ENCODE measurements at regions not wholly inside any gene's neighbourhood (a gene's known extent, or its start where the extent isn't known, plus 50 kb on each side); places are given as distances from the start of the nearest gene placed in this dataset.

DNA sequence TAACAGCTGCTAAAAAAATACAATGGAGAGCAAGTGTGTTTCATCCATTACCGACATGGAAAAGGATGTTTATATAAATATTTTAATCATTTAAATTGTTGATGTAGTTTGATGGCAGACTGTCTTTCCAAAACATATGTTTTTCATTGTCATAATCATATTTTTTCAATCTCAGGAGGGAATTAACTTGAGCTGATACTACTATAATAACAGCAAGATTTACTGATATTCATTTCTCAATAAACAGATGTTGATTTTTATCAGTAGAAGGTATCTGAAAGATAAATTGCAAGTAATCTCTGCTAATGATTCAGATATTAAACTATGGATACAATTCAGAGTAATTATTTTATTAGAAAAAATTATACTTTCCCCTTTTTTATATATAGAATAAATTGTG, 274.9 kb upstream of the TMEFF2 start:
- Histone ChIP-seq H3K9ac (ENCODE audit: low read depth, low read length, poor library complexity, severe bottlenecking) (no peak overlapping the region), H3K4me3 (ENCODE audit: low read length, poor library complexity, severe bottlenecking) (no peak overlapping the region), H2AFZ (ENCODE audit: low read length) (no peak overlapping the region), H3K4me1 (ENCODE audit: insufficient read depth, low read length, poor library complexity, severe bottlenecking) (no peaks in the 10 kb centered on the region), H3F3A (ENCODE audit: low read depth) (no peaks in the 10 kb centered on the region), H3K9me3 (ENCODE audit: insufficient read depth, low read depth, low read length) (no peaks in the 10 kb centered on the region), H4K20me1 (ENCODE audit: insufficient read depth, low read length, poor library complexity, severe bottlenecking) (no peaks in the 10 kb centered on the region), H3K4me2 (ENCODE audit: low read depth, low read length, poor library complexity, severe bottlenecking) (no peak overlapping the region), H3K9me2 (replicated peaks; ENCODE audit: low read depth, low read length) (no peaks in the 10 kb centered on the region), H3K79me2 (ENCODE audit: insufficient read depth, low read length) (no peaks in the 10 kb centered on the region), H3K27me3 (ENCODE audit: insufficient read depth, low read length, poor library complexity, severe bottlenecking) (no peaks in the 10 kb centered on the region), H3K36me3 (ENCODE audit: insufficient read depth, low read length) (no peaks in the 10 kb centered on the region)
- no peak for TF ChIP-seq EZH2phosphoT487 (IDR thresholded peaks at IDR 0.05; ENCODE audit: borderline replicate concordance)
- no peak for TF ChIP-seq CTCF (conservative IDR thresholded peaks at IDR 0.05; ENCODE audit: low read length)

- H3K4me2 ChIP-seq (ENCODE audit: low read depth, low read length, poor library complexity, severe bottlenecking): no peak overlapping the region
Observed at GRCh38 chr2:192467953-192468660, 273.4 kb upstream of the TMEFF2 start.

GRCh38 chr2:192465141-192465540, 270.4 kb upstream of the TMEFF2 start:
- H3K36me3 ChIP-seq (ENCODE audit: insufficient read depth, low read length): no peaks in the 10 kb centered on the region
- TF ChIP-seq CTCF (conservative IDR thresholded peaks at IDR 0.05; ENCODE audit: low read length): no peak
- no peak for TF ChIP-seq EZH2phosphoT487 (IDR thresholded peaks at IDR 0.05; ENCODE audit: borderline replicate concordance)
- H3K9ac ChIP-seq (ENCODE audit: low read depth, low read length, poor library complexity, severe bottlenecking): no peak overlapping the region
- no peaks in the 10 kb centered on the region for H3K27me3 ChIP-seq (ENCODE audit: insufficient read depth, low read length, poor library complexity, severe bottlenecking)
- no peak overlapping the region for H2AFZ ChIP-seq (ENCODE audit: low read length)
- H3K4me3 ChIP-seq (ENCODE audit: low read length, poor library complexity, severe bottlenecking): no peak overlapping the region
- H4K20me1 ChIP-seq (ENCODE audit: insufficient read depth, low read length, poor library complexity, severe bottlenecking): no peaks in the 10 kb centered on the region
- H3K4me1 ChIP-seq (ENCODE audit: insufficient read depth, low read length, poor library complexity, severe bottlenecking): no peaks in the 10 kb centered on the region
- H3F3A ChIP-seq (ENCODE audit: low read depth): no peaks in the 10 kb centered on the region
- H3K9me2 ChIP-seq (replicated peaks; ENCODE audit: low read depth, low read length): no peaks in the 10 kb centered on the region
- no peak overlapping the region for H3K4me2 ChIP-seq (ENCODE audit: low read depth, low read length, poor library complexity, severe bottlenecking)
- no peaks in the 10 kb centered on the region for H3K79me2 ChIP-seq (ENCODE audit: insufficient read depth, low read length)
- no peaks in the 10 kb centered on the region for H3K9me3 ChIP-seq (ENCODE audit: insufficient read depth, low read depth, low read length)

More at GRCh38 chr2:192467953-192468660, 273.4 kb upstream of the TMEFF2 start:
- Histone ChIP-seq H3K9ac (ENCODE audit: low read depth, low read length, poor library complexity, severe bottlenecking) (no peak overlapping the region), H3K4me3 (ENCODE audit: low read length, poor library complexity, severe bottlenecking) (no peak overlapping the region), H3F3A (ENCODE audit: low read depth) (no peaks in the 10 kb centered on the region), H3K36me3 (ENCODE audit: insufficient read depth, low read length) (no peaks in the 10 kb centered on the region), H3K79me2 (ENCODE audit: insufficient read depth, low read length) (no peaks in the 10 kb centered on the region), H3K9me3 (ENCODE audit: insufficient read depth, low read depth, low read length) (no peaks in the 10 kb centered on the region), H3K27me3 (ENCODE audit: insufficient read depth, low read length, poor library complexity, severe bottlenecking) (no peaks in the 10 kb centered on the region), H3K4me1 (ENCODE audit: insufficient read depth, low read length, poor library complexity, severe bottlenecking) (no peaks in the 10 kb centered on the region), H3K9me2 (replicated peaks; ENCODE audit: low read depth, low read length) (no peaks in the 10 kb centered on the region), H4K20me1 (ENCODE audit: insufficient read depth, low read length, poor library complexity, severe bottlenecking) (no peaks in the 10 kb centered on the region), H2AFZ (ENCODE audit: low read length) (no peak overlapping the region)
- no peak for TF ChIP-seq EZH2phosphoT487 (IDR thresholded peaks at IDR 0.05; ENCODE audit: borderline replicate concordance)
- no peak for TF ChIP-seq CTCF (conservative IDR thresholded peaks at IDR 0.05; ENCODE audit: low read length)
